ENCODE measurements at regions not wholly inside any gene's neighbourhood (a gene's known extent, or its start where the extent isn't known, plus 50 kb on each side); places are given as distances from the start of the nearest gene placed in this dataset.

GRCh38 chr12:131357185-131357747, 353.6 kb upstream of the SFSWAP start:
- ChIA-PET POLR2A (no interaction called here), CTCF (ENCODE audit: low intra/inter-chr PET ratio) (no interaction called here)
- 79% methylated on average over 9 of the region's 9 CpGs for WGBS (ENCODE audit: insufficient coverage, low coverage, missing lambda C conversion rate)
- intact Hi-C loops (cut with micrococcal nuclease) (loop anchor here (10.0 kb wide), 2 partner anchors 122 to 522 kb away; partner anchors contain the start of gene STX2), in situ Hi-C loops (cut with MboI) (no loop called here)
- no peaks in the 10 kb centered on the region for H3K36me3 ChIP-seq (ENCODE audit: control insufficient read depth, insufficient read depth, low read length)
- FAIRE-seq (no peak), DNase-seq (ENCODE audit: extremely low read depth in 1 of 4, low spot score in 3 of 4) (no peak), ATAC-seq (no peak)
- peak overlapping the region; percentile 77 for H2AFZ ChIP-seq (ENCODE audit: low read depth, low read length)
- no TSS peak for BruUV-seq (replicated peaks)
- H3K27ac ChIP-seq (ENCODE audit: extremely low read depth, low read depth, low read length), result 0 out of 3 replicates have a peak overlapping the region, but pooled peaks have one; percentile 1
- H3K9me3 ChIP-seq (replicated peaks; ENCODE audit: control insufficient read depth, insufficient read depth, low read depth, low read length), result no peaks in the 10 kb centered on the region; the same call in none of the 2 replicates
- H3K9me1 ChIP-seq (ENCODE audit: control insufficient read depth, insufficient read depth, low read length), result no peaks in the 10 kb centered on the region
- 0 out of 2 replicates have a peak overlapping the region, but pooled peaks have one; percentile 17 for H3K4me2 ChIP-seq (ENCODE audit: insufficient read depth, low read length)
- H3K4me1 ChIP-seq (replicated peaks in 1 of 2; ENCODE audit: control insufficient read depth in 2 of 2, insufficient read depth in 2 of 2, low read length in 2 of 2), result peaks cover 22 to 27% of the 10 kb centered on the region in 2 experiments
- no peak overlapping the region for H3K9ac ChIP-seq (ENCODE audit: insufficient read depth in 1 of 2, low read depth in 2 of 2, low read length in 2 of 2)
- H4K20me1 ChIP-seq (replicated peaks; ENCODE audit: control insufficient read depth, insufficient read depth, low read length), result no peaks in the 10 kb centered on the region
- no peak for TF ChIP-seq SMAD4 (CRISPR knock-in tag; conservative IDR thresholded peaks at IDR 0.05)
- no peak for TF ChIP-seq ZNF134 (CRISPR knock-in tag; conservative IDR thresholded peaks at IDR 0.05)
- TF ChIP-seq HMGN3 (IDR thresholded peaks at IDR 0.05; ENCODE audit: borderline replicate concordance, extremely low read depth, insufficient read length, low read depth, low read length), result no peak
- peak; percentile 87 for TF ChIP-seq RFX1 (IDR thresholded peaks at IDR 0.05)
- no peak overlapping the region for H3K4me3 ChIP-seq
- no peaks in the 10 kb centered on the region for H3K79me2 ChIP-seq (ENCODE audit: control insufficient read depth, insufficient read depth, low read length)
- H3K27me3 ChIP-seq (ENCODE audit: control insufficient read depth in 2 of 2, insufficient read depth in 2 of 2, low read length in 2 of 2), result no peaks in the 10 kb centered on the region

GRCh38 chr12:131357920-131358319, 353.0 kb upstream of the SFSWAP start:
- FAIRE-seq, result peak; percentile 70
- POLR2A ChIA-PET, result no interaction called here
- in situ Hi-C loops (cut with MboI) (no loop called here), intact Hi-C loops (cut with micrococcal nuclease) (loop anchor here (10.0 kb wide), 2 partner anchors 123 to 523 kb away; partner anchors contain the start of gene STX2)
- peak in 1 of 4 experiments; percentile 62 for DNase-seq (ENCODE audit: extremely low read depth in 1 of 4, low spot score in 3 of 4)
- Histone ChIP-seq H2AFZ (ENCODE audit: low read depth, low read length) (peak overlapping the region; percentile 77), H3K27ac (ENCODE audit: extremely low read depth, low read depth, low read length) (peak overlapping the region; percentile 8; the same call in 1 of the 3 replicates), H3K36me3 (ENCODE audit: control insufficient read depth, insufficient read depth, low read length) (no peaks in the 10 kb centered on the region), H3K9me3 (replicated peaks; ENCODE audit: control insufficient read depth, insufficient read depth, low read depth, low read length) (no peaks in the 10 kb centered on the region; the same call in 1 of the 2 replicates), H3K4me1 (replicated peaks in 1 of 2; ENCODE audit: control insufficient read depth in 2 of 2, insufficient read depth in 2 of 2, low read length in 2 of 2) (peaks cover 20 to 34% of the 10 kb centered on the region in 2 experiments), H3K4me3 (no peak overlapping the region), H3K9me1 (ENCODE audit: control insufficient read depth, insufficient read depth, low read length) (no peaks in the 10 kb centered on the region), H4K20me1 (replicated peaks; ENCODE audit: control insufficient read depth, insufficient read depth, low read length) (no peaks in the 10 kb centered on the region), H3K9ac (ENCODE audit: insufficient read depth in 1 of 2, low read depth in 2 of 2, low read length in 2 of 2) (no peak overlapping the region), H3K27me3 (ENCODE audit: control insufficient read depth in 2 of 2, insufficient read depth in 2 of 2, low read length in 2 of 2) (no peaks in the 10 kb centered on the region), H3K79me2 (ENCODE audit: control insufficient read depth, insufficient read depth, low read length) (no peaks in the 10 kb centered on the region), H3K4me2 (ENCODE audit: insufficient read depth, low read length) (peak overlapping the region; percentile 17; the same call in 1 of the 2 replicates)
- CTCF ChIA-PET (ENCODE audit: low intra/inter-chr PET ratio), result no interaction called here
- peak; percentile 85 for ATAC-seq
- no TSS peak for BruUV-seq (replicated peaks)
- 0% methylated on average over 3 of the region's 3 CpGs for WGBS (ENCODE audit: insufficient coverage, low coverage, missing lambda C conversion rate)
- TF ChIP-seq TEAD1 (CRISPR knock-in tag; IDR thresholded peaks at IDR 0.05) (0 out of 4 replicates have a peak, but pooled peaks of 1 of the 2 experiments have one; percentile 33), REST (IDR thresholded peaks at IDR 0.05; ENCODE audit: borderline replicate concordance) (no peak), REST (CRISPR knock-in tag; IDR thresholded peaks at IDR 0.05; ENCODE audit: low read depth) (no peak)
